GM23338 (cell line): ENCODE measurements at regions not wholly inside any gene's neighbourhood (a gene's known extent, or its start where the extent isn't known, plus 50 kb on each side); places are given as distances from the start of the nearest gene placed in this dataset.

Experiments used
- ATAC-seq: fragments of 200-7000 bp; cut with Tn5 transposase; 3 replicates; pipeline ENCODE4 v1.9.1; 2020
- DNase-seq: peaks from one replicate; pipeline ENCODE4 v3.0.0-alpha.2; 2015; ENCODE audit warnings: low spot score
- H2AFZ ChIP-seq: fragments of 200-600 bp; sonication (generic); 2 replicates; pipeline ENCODE4 v1.8.0; 2016; ENCODE audit warnings: antibody characterized with exemption, mild to moderate bottlenecking, moderate library complexity
- H3F3A ChIP-seq: fragments of 200-600 bp; sonication (generic); replicated peaks from 2 replicates; pipeline ENCODE4 v1.8.0; 2017; ENCODE audit warnings: antibody characterized with exemption, mixed run types, low read depth
- H3K27ac ChIP-seq: fragments of 200-600 bp; sonication (generic); 2 replicates; pipeline ENCODE4 v1.6.1; 2016; ENCODE audit warnings: low read depth
- H3K27me3 ChIP-seq: fragments of 200-600 bp; sonication (generic); 2 replicates; pipeline ENCODE4 v1.8.0; 2016; ENCODE audit warnings: mild to moderate bottlenecking, mixed run types, moderate library complexity; ENCODE audit not compliant: insufficient read depth
- H3K36me3 ChIP-seq: fragments of 200-600 bp; sonication (generic); 2 replicates; pipeline ENCODE4 v1.8.0; 2016; ENCODE audit warnings: mild to moderate bottlenecking; ENCODE audit not compliant: insufficient read depth
- H3K4me1 ChIP-seq: fragments of 200-600 bp; sonication (generic); 2 replicates; pipeline ENCODE4 v1.8.0; 2016; ENCODE audit warnings: mild to moderate bottlenecking, moderate library complexity; ENCODE audit not compliant: insufficient read depth
- H3K4me2 ChIP-seq: fragments of 200-600 bp; sonication (generic); 2 replicates; pipeline ENCODE4 v1.7.1; 2017; ENCODE audit warnings: mixed run types
- H3K4me3 ChIP-seq: fragments of 200-600 bp; sonication (generic); 2 replicates; pipeline ENCODE4 v1.6.1; 2016; ENCODE audit warnings: mixed run types
- H3K79me2 ChIP-seq: fragments of 200-600 bp; sonication (generic); replicated peaks from 2 replicates; pipeline ENCODE4 v1.8.0; 2017; ENCODE audit warnings: mild to moderate bottlenecking; ENCODE audit not compliant: insufficient read depth
- H3K9me2 ChIP-seq: fragments of 200-600 bp; sonication (generic); 2 replicates; pipeline ENCODE4 v1.8.0; 2017; ENCODE audit not compliant: insufficient read depth
- H4K20me1 ChIP-seq: fragments of 200-600 bp; sonication (generic); replicated peaks from 2 replicates; pipeline ENCODE4 v1.8.0; 2017; ENCODE audit warnings: mild to moderate bottlenecking; ENCODE audit not compliant: insufficient read depth
- H3K27ac Mint-ChIP-seq: 2 replicates; pipeline ENCODE4 v1.8.0; 2020; ENCODE audit warnings: inconsistent platforms, mild to moderate bottlenecking, moderate library complexity, mixed read lengths
- H3K27me3 Mint-ChIP-seq: 3 replicates; pipeline ENCODE4 v1.8.0; 2022; ENCODE audit warnings: low read depth, mild to moderate bottlenecking, moderate library complexity, mixed read lengths, inconsistent platforms; ENCODE audit not compliant: insufficient read depth, poor library complexity
- H3K36me3 Mint-ChIP-seq: 3 replicates; pipeline ENCODE4 v1.8.0; 2021; ENCODE audit warnings: low read depth, mild to moderate bottlenecking, inconsistent platforms, moderate library complexity, mixed read lengths
- H3K4me1 Mint-ChIP-seq: 3 replicates; pipeline ENCODE4 v1.8.0; 2020; ENCODE audit warnings: mild to moderate bottlenecking, inconsistent platforms, mixed read lengths
- H3K4me3 Mint-ChIP-seq: 3 replicates; pipeline ENCODE4 v1.8.0; 2021; ENCODE audit warnings: moderate library complexity, mild to moderate bottlenecking, inconsistent platforms, mixed read lengths
- H3K9me3 Mint-ChIP-seq: 3 replicates; pipeline ENCODE4 v1.8.0; 2020; ENCODE audit warnings: moderate library complexity, mild to moderate bottlenecking, inconsistent platforms, mixed read lengths
- CREB1 ChIP-seq: fragments of 250-450 bp; sonication (Bioruptor Pico); IDR thresholded peaks from 2 replicates; pipeline ENCODE4 v1.5.0; 2020; ENCODE audit warnings: low read depth, mild to moderate bottlenecking, moderate library complexity
- JUNB ChIP-seq: IDR thresholded peaks from one replicate; pipeline ENCODE4 v1.6.1; 2016; ENCODE audit warnings: antibody characterized with exemption; ENCODE audit not compliant: unreplicated experiment
- STAT1 ChIP-seq: IDR thresholded peaks from one replicate; pipeline ENCODE4 v1.6.1; 2016; ENCODE audit warnings: antibody characterized with exemption; ENCODE audit not compliant: unreplicated experiment
- ZNF114 ChIP-seq: fragments of 250-450 bp; sonication (Bioruptor Pico); IDR thresholded peaks from 2 replicates; pipeline ENCODE4 v1.5.0; 2020; ENCODE audit warnings: mild to moderate bottlenecking, moderate library complexity
- ZNF331 ChIP-seq: fragments of 250-450 bp; sonication (Bioruptor Pico); IDR thresholded peaks from 2 replicates; pipeline ENCODE4 v1.5.0; 2020; ENCODE audit warnings: low read depth, mild to moderate bottlenecking, moderate library complexity
- TF ChIP-seq, protein P1 (sequence below): IDR thresholded peaks from one replicate; pipeline ENCODE4 v1.6.1; 2018; ENCODE audit warnings: antibody characterized with exemption; ENCODE audit not compliant: unreplicated experiment
- TF ChIP-seq, protein P2 (sequence below), 2 experiments: fragments of 200-600 bp in 1 of 2; sonication (generic) in 1 of 2; conservative IDR thresholded peaks; 2 replicates each; pipeline versions ENCODE4 v1.5.1 to v1.6.1; 2016 to 2017; ENCODE audit warnings: antibody characterized with exemption in 2 of 2, low read depth in 2 of 2, mild to moderate bottlenecking in 2 of 2, moderate library complexity in 1 of 2

DNA sequence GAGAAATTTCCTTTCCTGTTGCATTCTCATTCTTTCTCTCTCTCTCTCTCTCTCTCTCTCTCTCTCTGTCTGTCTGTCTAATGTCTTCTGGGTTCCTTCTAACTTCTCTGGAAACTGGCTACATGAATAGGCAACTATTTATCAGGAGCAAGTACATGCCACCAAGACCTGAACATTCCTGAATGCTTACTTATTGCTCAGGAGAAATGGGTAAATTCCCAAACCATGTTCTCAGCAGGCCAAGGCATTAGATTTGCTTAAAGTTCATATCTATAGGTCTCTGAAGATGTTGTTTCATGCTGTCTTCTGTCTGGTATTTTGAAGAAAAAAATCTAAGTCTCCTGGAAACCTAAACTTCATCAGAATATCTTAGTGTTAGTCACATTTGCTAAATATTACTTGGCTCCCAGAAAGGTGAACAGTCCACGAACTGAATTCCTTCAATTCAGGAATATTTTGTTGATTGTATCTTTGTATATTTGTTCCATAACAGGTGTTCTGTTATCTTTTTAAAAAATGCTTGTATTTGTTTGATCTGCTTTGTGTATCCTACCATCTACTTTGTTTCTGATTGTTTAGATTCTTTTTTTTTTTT is 77.2 kb upstream of the FIGN start:
- H3K27ac ChIP-seq = no peak overlapping the region
- H3K79me2 ChIP-seq = no peaks in the 10 kb centered on the region
- Mint-ChIP-seq H3K9me3 (peaks cover 7% of the 10 kb centered on the region), H3K36me3 (no peaks in the 10 kb centered on the region), H3K4me3 (no peak overlapping the region), H3K4me1 (peaks cover 10% of the 10 kb centered on the region), H3K27me3 (peaks cover 2% of the 10 kb centered on the region), H3K27ac (no peak overlapping the region)
- H3K4me2 ChIP-seq = no peak overlapping the region
- H3K4me1 ChIP-seq = peaks cover 6% of the 10 kb centered on the region; the same call in 1 of the 2 replicates
- no peak for DNase-seq
- no peaks in the 10 kb centered on the region for H3F3A ChIP-seq
- no peaks in the 10 kb centered on the region for H3K27me3 ChIP-seq
- no peak overlapping the region for H2AFZ ChIP-seq
- TF ChIP-seq ZNF114 (CRISPR knock-in tag) (no peak), ZNF331 (CRISPR knock-in tag) (no peak)
- H3K4me3 ChIP-seq = no peak overlapping the region
- H3K36me3 ChIP-seq = no peaks in the 10 kb centered on the region
- ATAC-seq = no peak
- no peaks in the 10 kb centered on the region for H4K20me1 ChIP-seq
- 0 out of 2 replicates have a peak, but pooled peaks cover 5% of the 10 kb centered on the region for H3K9me2 ChIP-seq

DNA sequence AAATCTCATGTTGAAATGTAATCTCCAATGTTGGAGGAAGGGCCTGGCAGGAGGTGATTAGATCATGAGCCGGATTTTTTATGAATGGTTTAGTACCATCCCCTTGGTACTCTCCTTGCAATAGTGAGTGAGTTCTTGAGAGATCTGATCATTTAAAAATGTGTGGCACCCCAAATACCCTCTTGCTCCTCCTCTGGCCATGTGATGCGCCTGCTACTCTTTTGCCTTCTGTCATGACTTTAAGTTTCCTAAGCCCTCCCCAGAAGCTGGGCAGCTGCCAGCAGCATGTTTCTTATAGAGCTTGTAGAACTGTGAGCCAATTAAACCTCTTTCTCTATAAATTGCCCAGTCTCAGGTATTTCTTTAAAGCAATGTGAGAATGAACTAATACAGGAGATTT is 72.6 kb upstream of the FIGN start:
- DNase-seq = peak; percentile 35
- H3K4me3 Mint-ChIP-seq = no peak overlapping the region

DNA sequence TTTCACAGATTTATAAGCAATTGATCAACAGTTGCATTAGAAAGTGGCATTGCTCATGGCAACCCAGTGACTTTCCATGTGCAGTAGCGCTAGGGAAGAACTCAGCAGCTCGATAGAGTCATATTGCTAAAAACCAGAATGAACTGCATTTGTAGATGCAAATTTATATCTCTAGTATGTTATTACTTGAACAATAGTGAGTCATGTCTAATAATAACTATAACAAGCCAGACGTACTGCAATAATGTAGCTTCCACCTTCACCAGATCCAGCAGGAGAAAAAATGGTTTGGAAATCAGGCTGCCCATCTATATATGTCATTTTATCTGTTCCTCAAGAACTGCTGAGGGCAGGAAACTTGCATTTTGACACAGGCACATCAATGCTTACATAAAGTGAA is 66.5 kb upstream of the FIGN start:
- no peaks in the 10 kb centered on the region for H3K27me3 Mint-ChIP-seq
- no peak overlapping the region for H3K4me2 ChIP-seq
- no peaks in the 10 kb centered on the region for H3K9me3 Mint-ChIP-seq
- no peaks in the 10 kb centered on the region for H4K20me1 ChIP-seq
- H3K4me3 Mint-ChIP-seq = no peak overlapping the region
- H3K4me1 ChIP-seq = no peaks in the 10 kb centered on the region
- no peak overlapping the region for H2AFZ ChIP-seq
- H3K27me3 ChIP-seq = no peaks in the 10 kb centered on the region
- no peak for DNase-seq
- no peak overlapping the region for H3K27ac ChIP-seq
- no peak overlapping the region for H3K4me3 ChIP-seq
- no peaks in the 10 kb centered on the region for H3K79me2 ChIP-seq
- no peaks in the 10 kb centered on the region for H3K36me3 Mint-ChIP-seq
- no peaks in the 10 kb centered on the region for H3K36me3 ChIP-seq
- no peaks in the 10 kb centered on the region for H3F3A ChIP-seq
- ATAC-seq = no peak
- no peaks in the 10 kb centered on the region for H3K9me2 ChIP-seq
- no peak overlapping the region for H3K27ac Mint-ChIP-seq
- H3K4me1 Mint-ChIP-seq = no peaks in the 10 kb centered on the region; the same call in 2 of the 3 replicates
- TF ChIP-seq CREB1 (CRISPR knock-in tag) = no peak
- TF ChIP-seq STAT1 = no peak
- TF ChIP-seq, protein P1, sequence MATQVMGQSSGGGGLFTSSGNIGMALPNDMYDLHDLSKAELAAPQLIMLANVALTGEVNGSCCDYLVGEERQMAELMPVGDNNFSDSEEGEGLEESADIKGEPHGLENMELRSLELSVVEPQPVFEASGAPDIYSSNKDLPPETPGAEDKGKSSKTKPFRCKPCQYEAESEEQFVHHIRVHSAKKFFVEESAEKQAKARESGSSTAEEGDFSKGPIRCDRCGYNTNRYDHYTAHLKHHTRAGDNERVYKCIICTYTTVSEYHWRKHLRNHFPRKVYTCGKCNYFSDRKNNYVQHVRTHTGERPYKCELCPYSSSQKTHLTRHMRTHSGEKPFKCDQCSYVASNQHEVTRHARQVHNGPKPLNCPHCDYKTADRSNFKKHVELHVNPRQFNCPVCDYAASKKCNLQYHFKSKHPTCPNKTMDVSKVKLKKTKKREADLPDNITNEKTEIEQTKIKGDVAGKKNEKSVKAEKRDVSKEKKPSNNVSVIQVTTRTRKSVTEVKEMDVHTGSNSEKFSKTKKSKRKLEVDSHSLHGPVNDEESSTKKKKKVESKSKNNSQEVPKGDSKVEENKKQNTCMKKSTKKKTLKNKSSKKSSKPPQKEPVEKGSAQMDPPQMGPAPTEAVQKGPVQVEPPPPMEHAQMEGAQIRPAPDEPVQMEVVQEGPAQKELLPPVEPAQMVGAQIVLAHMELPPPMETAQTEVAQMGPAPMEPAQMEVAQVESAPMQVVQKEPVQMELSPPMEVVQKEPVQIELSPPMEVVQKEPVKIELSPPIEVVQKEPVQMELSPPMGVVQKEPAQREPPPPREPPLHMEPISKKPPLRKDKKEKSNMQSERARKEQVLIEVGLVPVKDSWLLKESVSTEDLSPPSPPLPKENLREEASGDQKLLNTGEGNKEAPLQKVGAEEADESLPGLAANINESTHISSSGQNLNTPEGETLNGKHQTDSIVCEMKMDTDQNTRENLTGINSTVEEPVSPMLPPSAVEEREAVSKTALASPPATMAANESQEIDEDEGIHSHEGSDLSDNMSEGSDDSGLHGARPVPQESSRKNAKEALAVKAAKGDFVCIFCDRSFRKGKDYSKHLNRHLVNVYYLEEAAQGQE = no peak

More for the DNA sequence above, 72.6 kb upstream of the FIGN start:
- H2AFZ ChIP-seq = no peak overlapping the region
- no peaks in the 10 kb centered on the region; the same call in 2 of the 3 replicates for H3K9me3 Mint-ChIP-seq
- H3K4me2 ChIP-seq = no peak overlapping the region
- H3K9me2 ChIP-seq = 0 out of 2 replicates have a peak, but pooled peaks cover 5% of the 10 kb centered on the region
- peak; percentile 38; the same call in 1 of the 3 replicates for ATAC-seq
- H4K20me1 ChIP-seq = no peaks in the 10 kb centered on the region
- H3K4me3 ChIP-seq = no peak overlapping the region
- peaks cover 6% of the 10 kb centered on the region; the same call in 1 of the 2 replicates for H3K4me1 ChIP-seq
- no peaks in the 10 kb centered on the region for H3K36me3 ChIP-seq
- no peak overlapping the region for H3K27ac ChIP-seq
- H3K36me3 Mint-ChIP-seq = no peaks in the 10 kb centered on the region
- TF ChIP-seq JUNB = no peak
- TF ChIP-seq, protein P2, sequence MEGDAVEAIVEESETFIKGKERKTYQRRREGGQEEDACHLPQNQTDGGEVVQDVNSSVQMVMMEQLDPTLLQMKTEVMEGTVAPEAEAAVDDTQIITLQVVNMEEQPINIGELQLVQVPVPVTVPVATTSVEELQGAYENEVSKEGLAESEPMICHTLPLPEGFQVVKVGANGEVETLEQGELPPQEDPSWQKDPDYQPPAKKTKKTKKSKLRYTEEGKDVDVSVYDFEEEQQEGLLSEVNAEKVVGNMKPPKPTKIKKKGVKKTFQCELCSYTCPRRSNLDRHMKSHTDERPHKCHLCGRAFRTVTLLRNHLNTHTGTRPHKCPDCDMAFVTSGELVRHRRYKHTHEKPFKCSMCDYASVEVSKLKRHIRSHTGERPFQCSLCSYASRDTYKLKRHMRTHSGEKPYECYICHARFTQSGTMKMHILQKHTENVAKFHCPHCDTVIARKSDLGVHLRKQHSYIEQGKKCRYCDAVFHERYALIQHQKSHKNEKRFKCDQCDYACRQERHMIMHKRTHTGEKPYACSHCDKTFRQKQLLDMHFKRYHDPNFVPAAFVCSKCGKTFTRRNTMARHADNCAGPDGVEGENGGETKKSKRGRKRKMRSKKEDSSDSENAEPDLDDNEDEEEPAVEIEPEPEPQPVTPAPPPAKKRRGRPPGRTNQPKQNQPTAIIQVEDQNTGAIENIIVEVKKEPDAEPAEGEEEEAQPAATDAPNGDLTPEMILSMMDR (conservative IDR thresholded peaks at IDR 0.05; ENCODE audit: low read depth in 2 of 2) = 0 out of 4 replicates have a peak, but pooled peaks of 1 of the 2 experiments have one; percentile 11
- no peaks in the 10 kb centered on the region for H3F3A ChIP-seq
- peaks cover 10% of the 10 kb centered on the region for H3K4me1 Mint-ChIP-seq
- H3K79me2 ChIP-seq = no peaks in the 10 kb centered on the region
- H3K27ac Mint-ChIP-seq = no peak overlapping the region
- H3K27me3 Mint-ChIP-seq = peaks cover 2% of the 10 kb centered on the region
- H3K27me3 ChIP-seq = no peaks in the 10 kb centered on the region
